ENCODE measurements at regions not wholly inside any gene's neighbourhood (a gene's known extent, or its start where the extent isn't known, plus 50 kb on each side); places are given as distances from the start of the nearest gene placed in this dataset.

- FAIRE-seq, result no peak
- DNase-seq (ENCODE audit: low spot score), result peak; percentile 94
Observed at GRCh38 chr2:88832311-88832991, 141.0 kb downstream of the RPIA start.

- no peak for DNase-seq (ENCODE audit: low spot score)
- FAIRE-seq, result no peak
Observed at GRCh38 chr2:88832992-88833389, 141.5 kb downstream of the RPIA start.

- DNase-seq (ENCODE audit: low spot score) (no peak), FAIRE-seq (no peak)
Observed at GRCh38 chr2:88834376-88834775, 142.9 kb downstream of the RPIA start.

GRCh38 chr2:88834866-88835265 lies 143.4 kb downstream of the RPIA start:
- FAIRE-seq (no peak), DNase-seq (ENCODE audit: low spot score) (no peak)

- no peak for DNase-seq (ENCODE audit: low spot score)
- no peak for FAIRE-seq
Observed at GRCh38 chr2:88835726-88836125, 144.3 kb downstream of the RPIA start.

GRCh38 chr2:88836351-88836750 lies 144.9 kb downstream of the RPIA start:
- DNase-seq (ENCODE audit: low spot score) (no peak), FAIRE-seq (no peak)

GRCh38 chr2:88837511-88838160 lies 146.2 kb downstream of the RPIA start:
- FAIRE-seq (no peak), DNase-seq (ENCODE audit: low spot score) (no peak)

GRCh38 chr2:88838165-88838635 lies 146.7 kb downstream of the RPIA start:
- no peak for FAIRE-seq

GRCh38 chr2:88841224-88841929 lies 149.9 kb downstream of the RPIA start:
- DNase-seq (ENCODE audit: low spot score), result no peak
- FAIRE-seq, result no peak

More at GRCh38 chr2:88838165-88838635, 146.7 kb downstream of the RPIA start:
- no peak for DNase-seq (ENCODE audit: low spot score)

GRCh38 chr2:88842656-88843460 lies 151.4 kb downstream of the RPIA start:
- DNase-seq (ENCODE audit: low spot score), result no peak
- no peak for FAIRE-seq

- DNase-seq (ENCODE audit: low spot score) (no peak), FAIRE-seq (no peak)
Observed at GRCh38 chr2:88843651-88844050, 152.2 kb downstream of the RPIA start.

- FAIRE-seq (no peak), DNase-seq (ENCODE audit: low spot score) (no peak)
Observed at GRCh38 chr2:88844960-88845359, 153.5 kb downstream of the RPIA start.

GRCh38 chr2:88845772-88846661 lies 154.5 kb downstream of the RPIA start:
- FAIRE-seq (no peak), DNase-seq (ENCODE audit: low spot score) (no peak)

- DNase-seq (ENCODE audit: low spot score), result peak; percentile 86
- FAIRE-seq, result peak; percentile 76
Observed at GRCh38 chr2:88852753-88853402, 161.4 kb downstream of the RPIA start.

GRCh38 chr2:88853403-88853790 lies 161.9 kb downstream of the RPIA start:
- no peak for FAIRE-seq

GRCh38 chr2:88854528-88854927 lies 163.1 kb downstream of the RPIA start:
- DNase-seq (ENCODE audit: low spot score) (no peak), FAIRE-seq (no peak)

More at GRCh38 chr2:88853403-88853790, 161.9 kb downstream of the RPIA start:
- DNase-seq (ENCODE audit: low spot score), result no peak

- FAIRE-seq (no peak), DNase-seq (ENCODE audit: low spot score) (no peak)
Observed at GRCh38 chr2:88855620-88856408, 164.3 kb downstream of the RPIA start.

- no peak for FAIRE-seq
- DNase-seq (ENCODE audit: low spot score), result no peak
Observed at GRCh38 chr2:88856409-88857135, 165.1 kb downstream of the RPIA start.

Data from RCC 7860 (cell line).